ENCODE measurements at regions not wholly inside any gene's neighbourhood (a gene's known extent, or its start where the extent isn't known, plus 50 kb on each side); places are given as distances from the start of the nearest gene placed in this dataset.

- DNase-seq, result no peak
These were observed 191.9 kb upstream of the LRIG1 start for GRCh38 chr3:66692766-66693150.

GRCh38 chr3:66693461-66694031 is 192.7 kb upstream of the LRIG1 start:
- DNase-seq, result no peak

- DNase-seq, result no peak
These were observed 201.3 kb upstream of the LRIG1 start for GRCh38 chr3:66702126-66702525.

- DNase-seq, result no peak
These were observed 202.7 kb upstream of the LRIG1 start for GRCh38 chr3:66703501-66703900.

- DNase-seq, result no peak
These were observed 204.3 kb upstream of the LRIG1 start for GRCh38 chr3:66705076-66705475.

GRCh38 chr3:66706890-66707289 is 206.1 kb upstream of the LRIG1 start:
- no peak for DNase-seq

GRCh38 chr3:66709532-66709931 is 208.7 kb upstream of the LRIG1 start:
- no peak for DNase-seq

- DNase-seq, result no peak
These were observed 211.4 kb upstream of the LRIG1 start for GRCh38 chr3:66712210-66712609.

- DNase-seq, result no peak
These were observed 213.1 kb upstream of the LRIG1 start for GRCh38 chr3:66713921-66714320.

GRCh38 chr3:66715806-66716205 is 215.0 kb upstream of the LRIG1 start:
- no peak for DNase-seq

GRCh38 chr3:66717806-66718205 is 217.0 kb upstream of the LRIG1 start:
- DNase-seq, result no peak

GRCh38 chr3:66719796-66720356 is 219.1 kb upstream of the LRIG1 start:
- no peak for DNase-seq

GRCh38 chr3:66720508-66720907 is 219.7 kb upstream of the LRIG1 start:
- no peak for DNase-seq

GRCh38 chr3:66722675-66723074 is 221.9 kb upstream of the LRIG1 start:
- no peak for DNase-seq

GRCh38 chr3:66723231-66723630 is 222.4 kb upstream of the LRIG1 start:
- no peak for DNase-seq

GRCh38 chr3:66729687-66730393 is 229.0 kb upstream of the LRIG1 start:
- no peak for DNase-seq

GRCh38 chr3:66738625-66739365 is 238.0 kb upstream of the LRIG1 start:
- no peak for DNase-seq

GRCh38 chr3:66740260-66740659 is 239.4 kb upstream of the LRIG1 start:
- no peak for DNase-seq

GRCh38 chr3:66744521-66744920 is 243.7 kb upstream of the LRIG1 start:
- DNase-seq, result no peak

GRCh38 chr3:66744986-66745385 is 244.2 kb upstream of the LRIG1 start:
- no peak for DNase-seq

GRCh38 chr3:66747261-66747660 is 246.4 kb upstream of the LRIG1 start:
- no peak for DNase-seq

- no peak for DNase-seq
These were observed 246.9 kb upstream of the LRIG1 start for GRCh38 chr3:66747696-66748095.

- DNase-seq, result no peak
These were observed 247.5 kb upstream of the LRIG1 start for GRCh38 chr3:66748175-66748876.

Measured in activated CD8-positive, alpha-beta memory T cell treated with anti-CD3 and anti-CD28 coated beads, Interleukin-2, amount 50 U/mL, for 48 hours (primary cell).